GM18517 (cell line): ENCODE measurements at regions not wholly inside any gene's neighbourhood (a gene's known extent, or its start where the extent isn't known, plus 50 kb on each side); places are given as distances from the start of the nearest gene placed in this dataset.

Source experiments
- ATAC-seq: cut with Tn5 transposase; IDR thresholded peaks from one replicate; pipeline ENCODE4 v1.9.1; 2021; ENCODE audit warnings: mild to moderate bottlenecking, moderate library complexity; ENCODE audit not compliant: unreplicated experiment

GRCh38 chr13:74045583-74045982 is 88.6 kb downstream of the KLF12 start:
- ATAC-seq, result no peak

DNA sequence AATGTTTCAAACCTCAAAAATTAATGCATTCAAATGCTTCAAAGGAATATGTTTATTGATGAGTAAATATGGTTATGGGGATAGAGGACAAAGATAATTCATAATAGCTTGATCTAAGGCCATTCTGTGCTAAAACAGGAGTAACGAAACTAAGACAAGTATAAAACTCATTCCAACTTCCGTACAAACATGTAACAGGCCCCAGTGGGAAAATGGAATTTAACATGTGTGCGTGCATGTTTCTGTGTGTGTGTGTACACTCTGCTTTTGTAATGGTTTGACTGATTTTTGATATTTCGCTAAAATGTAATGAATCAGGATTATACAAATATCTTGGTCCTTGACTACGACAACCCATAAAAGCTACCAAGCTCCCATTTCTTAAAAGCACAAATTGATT is 91.0 kb downstream of the KLF12 start:
- no peak for ATAC-seq

DNA sequence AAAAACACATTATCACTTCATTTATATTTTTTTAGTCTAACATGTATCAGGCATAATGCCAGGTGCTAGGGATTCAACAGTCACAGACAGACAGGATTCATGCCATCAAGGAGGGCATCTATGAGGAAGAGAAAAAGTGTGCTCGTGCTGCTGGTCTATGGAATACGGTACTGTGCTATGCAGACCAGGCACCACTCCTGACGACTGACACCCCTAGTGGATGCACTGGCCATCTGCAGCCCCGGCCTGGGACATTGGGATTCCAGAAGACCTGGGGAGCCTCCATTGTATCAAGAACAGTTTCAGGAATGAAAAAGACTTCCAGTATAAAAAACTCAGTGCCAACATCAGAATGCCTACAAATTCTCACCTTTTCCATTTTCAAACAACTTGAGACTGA is 94.0 kb downstream of the KLF12 start:
- ATAC-seq, result peak; percentile 74

GRCh38 chr13:74039667-74040066 is 94.5 kb downstream of the KLF12 start:
- no peak for ATAC-seq

GRCh38 chr13:74039154-74039553 is 95.0 kb downstream of the KLF12 start:
- ATAC-seq, result no peak

GRCh38 chr13:74037762-74038161 is 96.4 kb downstream of the KLF12 start:
- ATAC-seq, result no peak

- no peak for ATAC-seq
Measured at GRCh38 chr13:74036373-74036772, 97.8 kb downstream of the KLF12 start.

GRCh38 chr13:74035896-74036295 is 98.3 kb downstream of the KLF12 start:
- ATAC-seq, result no peak

DNA sequence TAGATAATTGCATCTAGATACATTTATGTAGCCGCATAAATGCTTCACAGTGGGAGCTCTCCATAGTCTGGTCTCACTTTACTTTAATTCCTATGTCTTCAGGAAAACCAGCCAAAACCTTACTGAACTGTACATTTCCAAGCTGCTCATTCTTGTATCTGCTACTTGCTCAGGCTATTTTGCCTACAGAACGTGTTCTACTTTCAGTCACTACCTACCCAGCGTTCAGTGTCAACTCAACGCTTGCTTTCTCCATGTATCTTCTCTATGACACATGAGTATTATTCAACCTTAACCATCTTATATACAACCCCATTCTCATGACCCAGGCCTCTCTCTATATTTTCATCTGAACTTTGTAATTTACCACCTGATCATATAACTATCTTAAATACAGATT is 101.9 kb downstream of the KLF12 start:
- no peak for ATAC-seq

DNA sequence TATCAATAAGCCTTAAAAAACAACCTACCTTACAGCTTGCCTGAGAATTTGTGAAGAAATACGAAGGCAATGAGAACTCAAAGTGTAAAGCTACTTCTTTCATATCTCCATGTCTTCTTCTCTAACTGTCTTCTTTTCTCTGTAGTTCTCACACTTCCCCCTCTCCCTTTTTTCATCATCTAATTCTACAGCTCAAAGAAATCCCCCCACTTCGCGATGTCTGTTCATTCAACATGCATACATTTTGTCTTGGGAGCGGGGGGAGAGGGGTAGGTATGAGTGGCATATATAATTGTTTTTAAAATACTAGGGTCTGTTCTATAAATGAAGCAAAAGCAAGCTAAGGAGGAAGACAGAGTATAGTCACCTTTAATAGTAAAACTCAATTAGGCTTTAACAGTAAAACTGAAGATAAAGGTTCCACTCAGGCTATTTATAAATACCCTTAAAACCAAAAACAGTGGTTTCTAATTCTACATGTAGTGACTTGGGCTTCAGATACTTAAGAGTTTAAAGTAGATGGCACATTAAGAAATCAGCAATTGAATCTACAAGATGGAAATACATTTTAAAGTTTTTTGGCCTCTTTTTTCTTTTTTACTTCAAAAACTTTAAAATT is 106.9 kb downstream of the KLF12 start:
- ATAC-seq, result peak; percentile 44

DNA sequence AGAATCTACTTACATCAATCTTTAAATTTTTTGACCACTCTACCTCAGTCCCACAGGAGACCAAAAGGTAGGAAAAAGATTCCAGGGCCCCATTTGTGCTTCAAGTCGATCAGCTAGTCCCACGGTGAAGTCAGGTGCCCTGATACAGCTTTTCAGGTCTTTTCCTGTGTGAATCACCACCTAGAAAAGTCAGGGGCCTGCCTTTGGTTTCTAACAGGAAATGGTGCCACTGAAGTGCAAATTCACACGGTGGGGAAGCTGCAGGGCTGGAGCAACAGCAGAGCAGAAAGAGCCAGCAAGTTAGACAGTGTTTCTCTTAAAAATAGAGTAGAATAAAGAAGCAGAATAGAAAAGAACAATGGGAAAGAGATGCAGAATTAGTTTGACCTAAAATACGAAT is 107.5 kb downstream of the KLF12 start:
- peak; percentile 86 for ATAC-seq

GRCh38 chr13:74025369-74025768 is 108.8 kb downstream of the KLF12 start:
- peak; percentile 40 for ATAC-seq

- ATAC-seq, result no peak
Measured at GRCh38 chr13:74024856-74025255, 109.3 kb downstream of the KLF12 start.

- no peak for ATAC-seq
Measured at GRCh38 chr13:74024314-74024713, 109.9 kb downstream of the KLF12 start.

- ATAC-seq, result no peak
Measured at GRCh38 chr13:74023484-74023883, 110.7 kb downstream of the KLF12 start.

DNA sequence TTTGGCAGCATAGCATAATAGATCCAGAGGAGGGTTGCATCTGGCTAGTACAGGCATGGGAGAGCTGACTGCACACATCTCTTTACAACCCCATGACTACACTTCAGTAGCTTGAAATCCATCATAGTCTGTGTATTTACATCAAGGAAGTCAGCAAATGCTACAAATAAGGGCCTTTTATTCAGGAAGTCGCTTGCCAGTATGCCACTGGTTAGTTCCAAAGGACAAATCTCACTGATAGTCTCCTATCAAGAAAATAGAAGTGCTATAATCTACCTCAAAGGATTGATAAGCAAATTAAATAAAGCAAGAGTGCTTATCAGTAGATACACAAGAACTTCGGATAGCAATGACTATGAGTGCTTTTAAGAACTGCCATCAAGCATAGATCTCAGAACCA is 112.7 kb downstream of the KLF12 start:
- no peak for ATAC-seq

- ATAC-seq, result no peak
Measured at GRCh38 chr13:74018062-74018431, 116.2 kb downstream of the KLF12 start.

- ATAC-seq, result no peak
Measured at GRCh38 chr13:74017301-74018061, 116.7 kb downstream of the KLF12 start.

GRCh38 chr13:74015137-74015536 is 119.1 kb downstream of the KLF12 start:
- peak; percentile 56 for ATAC-seq

GRCh38 chr13:74009100-74009668 is 125.0 kb downstream of the KLF12 start:
- no peak for ATAC-seq

DNA sequence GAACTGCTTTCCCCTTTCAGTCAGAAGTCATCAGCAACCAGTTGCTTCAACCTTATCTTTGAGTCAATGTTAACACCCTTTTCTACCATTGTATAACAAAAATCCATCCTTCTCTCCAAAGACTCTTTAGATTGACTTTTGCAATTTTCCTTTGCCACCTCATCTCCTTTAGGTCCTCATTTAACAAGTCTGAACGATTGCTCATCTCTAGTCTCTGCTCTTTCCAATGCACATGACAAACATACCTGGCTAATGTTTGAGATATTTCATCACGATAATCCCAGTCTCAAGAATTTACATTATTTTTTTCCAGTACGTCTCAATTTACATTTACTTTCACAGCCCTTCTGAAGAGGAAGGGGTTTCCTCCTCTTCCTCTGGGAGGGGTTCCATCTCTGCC is 127.5 kb downstream of the KLF12 start:
- no peak for ATAC-seq
